Activated CD4-positive, alpha-beta T cell treated with anti-CD3 and anti-CD28 coated beads, Interleukin-2, amount 10 ng/mL, durations not matched to agents 24 days and 14 days (primary cell): ENCODE measurements at regions not wholly inside any gene's neighbourhood (a gene's known extent, or its start where the extent isn't known, plus 50 kb on each side); places are given as distances from the start of the nearest gene placed in this dataset.

Source experiments
- DNase-seq: peaks from one replicate; pipeline ENCODE4 v3.0.0; 2022
- H3K27ac Mint-ChIP-seq: one replicate; pipeline ENCODE4 v1.8.0; 2022; ENCODE audit warnings: mild to moderate bottlenecking, mixed read lengths
- H3K27me3 Mint-ChIP-seq: one replicate; pipeline ENCODE4 v1.8.0; 2022; ENCODE audit warnings: mixed read lengths
- H3K36me3 Mint-ChIP-seq: one replicate; pipeline ENCODE4 v1.8.0; 2022; ENCODE audit warnings: low read depth, mild to moderate bottlenecking, mixed read lengths
- H3K4me1 Mint-ChIP-seq: one replicate; pipeline ENCODE4 v1.8.0; 2021; ENCODE audit warnings: mixed read lengths
- H3K4me3 Mint-ChIP-seq: one replicate; pipeline ENCODE4 v1.8.0; 2022; ENCODE audit warnings: mild to moderate bottlenecking, moderate library complexity, mixed read lengths
- H3K9me3 Mint-ChIP-seq: one replicate; pipeline ENCODE4 v1.8.0; 2021; ENCODE audit warnings: mixed read lengths
- intact Hi-C: fragments of 100-400 bp; cut with micrococcal nuclease; formaldehyde crosslinking; loops from one replicate; pipeline ENCODE4 v1.15.1; 2023

- Mint-ChIP-seq H3K4me3 (no peak overlapping the region), H3K27ac (no peak overlapping the region), H3K4me1 (no peaks in the 10 kb centered on the region), H3K27me3 (no peaks in the 10 kb centered on the region), H3K9me3 (peaks cover 7% of the 10 kb centered on the region), H3K36me3 (no peaks in the 10 kb centered on the region)
- DNase-seq = no peak
- intact Hi-C loops = no loop called here
These were observed 142.0 kb upstream of the KIF2B start for GRCh38 chr17:53680745-53681144.

DNA sequence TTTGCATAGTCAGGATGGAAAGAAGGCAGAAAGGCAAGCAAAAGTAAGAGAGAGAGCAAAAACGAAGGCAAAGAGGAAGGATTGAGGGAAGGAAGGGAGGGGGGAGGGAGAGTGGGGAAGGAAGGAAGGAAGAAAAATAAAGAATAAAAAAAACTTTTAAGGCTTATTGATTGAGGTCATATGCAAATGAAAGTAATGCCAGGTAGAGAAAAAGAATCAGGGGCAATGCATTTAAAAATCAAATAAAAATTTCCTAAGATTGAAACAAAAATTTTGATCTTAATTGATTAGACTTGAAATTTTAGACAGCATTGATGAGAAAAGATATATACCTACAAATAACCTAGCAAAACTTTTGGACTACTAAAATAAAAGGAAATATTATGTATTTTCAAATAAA is 153.9 kb upstream of the KIF2B start:
- H3K27me3 Mint-ChIP-seq = no peaks in the 10 kb centered on the region
- no peaks in the 10 kb centered on the region for H3K36me3 Mint-ChIP-seq
- H3K27ac Mint-ChIP-seq = no peak overlapping the region
- intact Hi-C loops = no loop called here
- H3K9me3 Mint-ChIP-seq = peaks cover 20% of the 10 kb centered on the region
- no peak overlapping the region for H3K4me3 Mint-ChIP-seq
- no peak for DNase-seq
- H3K4me1 Mint-ChIP-seq = no peaks in the 10 kb centered on the region

- Mint-ChIP-seq H3K27ac (no peak overlapping the region), H3K4me3 (no peak overlapping the region), H3K9me3 (peaks cover 19% of the 10 kb centered on the region), H3K36me3 (no peaks in the 10 kb centered on the region), H3K4me1 (no peaks in the 10 kb centered on the region), H3K27me3 (no peaks in the 10 kb centered on the region)
- no peak for DNase-seq
- intact Hi-C loops = no loop called here
These were observed 160.1 kb upstream of the KIF2B start for GRCh38 chr17:53662608-53663007.

GRCh38 chr17:53659181-53659580 is 163.5 kb upstream of the KIF2B start:
- Mint-ChIP-seq H3K36me3 (no peaks in the 10 kb centered on the region), H3K27me3 (no peaks in the 10 kb centered on the region), H3K9me3 (peaks cover 5% of the 10 kb centered on the region), H3K4me1 (no peaks in the 10 kb centered on the region), H3K27ac (no peak overlapping the region), H3K4me3 (no peak overlapping the region)
- intact Hi-C loops = no loop called here
- no peak for DNase-seq

GRCh38 chr17:53655591-53655990 is 167.1 kb upstream of the KIF2B start:
- H3K27me3 Mint-ChIP-seq = no peaks in the 10 kb centered on the region
- H3K36me3 Mint-ChIP-seq = no peaks in the 10 kb centered on the region
- H3K27ac Mint-ChIP-seq = no peak overlapping the region
- H3K4me3 Mint-ChIP-seq = no peak overlapping the region
- DNase-seq = no peak
- H3K9me3 Mint-ChIP-seq = no peaks in the 10 kb centered on the region
- intact Hi-C loops = no loop called here
- H3K4me1 Mint-ChIP-seq = no peaks in the 10 kb centered on the region

DNA sequence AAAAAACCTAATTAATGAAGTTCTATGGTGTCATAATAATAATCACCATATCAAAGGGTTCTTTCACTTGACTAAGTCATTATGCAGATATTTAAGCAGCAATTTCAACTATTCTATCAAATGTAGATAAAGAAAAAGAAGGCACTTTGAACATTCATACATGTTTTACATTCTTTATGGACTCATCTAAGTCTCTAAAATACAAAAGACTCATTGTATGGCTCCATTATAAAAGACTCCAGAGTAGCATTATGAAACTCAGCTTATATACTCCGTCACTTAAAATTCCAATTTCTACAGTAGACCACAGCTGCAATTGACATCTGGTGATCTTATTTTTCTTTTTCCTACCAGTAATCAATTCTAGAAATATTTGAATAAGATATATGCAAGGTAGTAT is 173.5 kb upstream of the KIF2B start:
- Mint-ChIP-seq H3K4me1 (no peaks in the 10 kb centered on the region), H3K9me3 (no peaks in the 10 kb centered on the region), H3K27me3 (no peaks in the 10 kb centered on the region), H3K4me3 (no peak overlapping the region), H3K27ac (no peak overlapping the region), H3K36me3 (no peaks in the 10 kb centered on the region)
- intact Hi-C loops = no loop called here
- no peak for DNase-seq

DNA sequence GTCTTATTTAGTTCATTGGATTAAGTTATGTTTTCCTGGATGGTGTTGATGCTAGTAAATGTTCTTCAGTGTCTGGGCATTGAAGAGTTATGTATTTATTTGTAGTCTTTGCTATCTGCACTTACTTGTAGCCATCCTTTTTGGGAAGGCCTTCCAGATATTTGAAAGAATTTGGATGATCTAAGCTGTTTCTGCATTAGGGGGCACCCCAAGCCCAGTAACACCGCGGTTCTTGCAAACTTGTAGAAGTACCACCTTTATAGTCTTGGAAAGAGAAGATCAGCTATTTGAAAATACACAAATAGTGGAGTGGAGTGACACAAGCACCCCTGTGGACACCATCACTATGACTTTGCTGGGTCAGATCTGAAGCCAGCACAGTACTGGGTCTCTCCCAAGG is 175.9 kb upstream of the KIF2B start:
- Mint-ChIP-seq H3K36me3 (no peaks in the 10 kb centered on the region), H3K27me3 (no peaks in the 10 kb centered on the region), H3K27ac (no peak overlapping the region), H3K4me3 (no peak overlapping the region), H3K9me3 (peaks cover 13% of the 10 kb centered on the region), H3K4me1 (no peaks in the 10 kb centered on the region)
- intact Hi-C loops = no loop called here
- no peak for DNase-seq

- intact Hi-C loops = no loop called here
- H3K4me3 Mint-ChIP-seq = no peak overlapping the region
- no peak overlapping the region for H3K27ac Mint-ChIP-seq
- no peaks in the 10 kb centered on the region for H3K4me1 Mint-ChIP-seq
- no peak for DNase-seq
- H3K36me3 Mint-ChIP-seq = no peaks in the 10 kb centered on the region
- H3K9me3 Mint-ChIP-seq = peaks cover 17% of the 10 kb centered on the region
- no peaks in the 10 kb centered on the region for H3K27me3 Mint-ChIP-seq
These were observed 181.9 kb upstream of the KIF2B start for GRCh38 chr17:53640808-53641207.

DNA sequence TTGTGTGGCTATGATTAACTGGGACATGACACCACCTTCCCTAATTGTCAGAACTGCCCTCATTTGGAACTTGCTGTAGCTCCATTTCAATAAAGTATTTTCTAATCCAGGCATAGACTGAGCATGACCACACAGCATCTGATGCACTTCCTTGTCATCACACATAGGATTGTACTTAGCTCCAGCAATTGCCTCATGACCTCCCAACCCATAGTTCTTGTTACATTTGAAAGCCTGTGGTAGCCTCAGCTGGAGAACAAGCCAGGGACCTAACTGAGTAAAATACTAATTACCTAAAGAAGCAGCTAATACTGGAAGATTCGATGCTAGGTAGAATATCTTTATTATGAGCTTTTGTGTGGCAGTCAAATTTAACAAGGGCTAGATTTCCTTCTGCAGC is 187.3 kb upstream of the KIF2B start:
- intact Hi-C loops = no loop called here
- H3K27ac Mint-ChIP-seq = no peak overlapping the region
- H3K36me3 Mint-ChIP-seq = no peaks in the 10 kb centered on the region
- no peaks in the 10 kb centered on the region for H3K9me3 Mint-ChIP-seq
- no peaks in the 10 kb centered on the region for H3K4me1 Mint-ChIP-seq
- H3K27me3 Mint-ChIP-seq = no peaks in the 10 kb centered on the region
- DNase-seq = no peak
- H3K4me3 Mint-ChIP-seq = no peak overlapping the region

DNA sequence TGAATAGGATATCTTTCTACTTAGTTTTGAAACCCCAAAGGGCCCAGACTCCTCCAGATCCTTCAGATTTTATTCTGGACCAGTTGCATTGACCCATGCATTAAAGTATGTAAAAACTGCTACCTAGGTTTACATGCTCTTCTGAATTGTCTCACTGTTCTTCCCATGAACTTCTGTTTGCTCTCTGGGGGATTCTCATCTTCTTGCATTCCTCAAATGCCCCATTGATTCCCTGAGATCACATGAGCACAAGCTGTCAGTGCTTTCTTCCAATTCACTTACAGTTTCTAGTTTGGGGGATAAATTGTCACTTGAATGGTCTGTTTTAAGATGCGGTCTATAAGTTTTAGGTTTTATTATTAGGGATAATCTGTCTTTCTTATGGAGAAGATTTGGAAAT is 188.9 kb upstream of the KIF2B start:
- Mint-ChIP-seq H3K9me3 (no peaks in the 10 kb centered on the region), H3K27me3 (no peaks in the 10 kb centered on the region), H3K27ac (no peak overlapping the region), H3K36me3 (no peaks in the 10 kb centered on the region), H3K4me3 (no peak overlapping the region), H3K4me1 (no peaks in the 10 kb centered on the region)
- intact Hi-C loops = no loop called here
- DNase-seq = no peak

- no peak overlapping the region for H3K27ac Mint-ChIP-seq
- no peaks in the 10 kb centered on the region for H3K27me3 Mint-ChIP-seq
- intact Hi-C loops = no loop called here
- H3K4me3 Mint-ChIP-seq = no peak overlapping the region
- no peak for DNase-seq
- no peaks in the 10 kb centered on the region for H3K4me1 Mint-ChIP-seq
- no peaks in the 10 kb centered on the region for H3K9me3 Mint-ChIP-seq
- no peaks in the 10 kb centered on the region for H3K36me3 Mint-ChIP-seq
These were observed 191.2 kb upstream of the KIF2B start for GRCh38 chr17:53631486-53631885.

DNA sequence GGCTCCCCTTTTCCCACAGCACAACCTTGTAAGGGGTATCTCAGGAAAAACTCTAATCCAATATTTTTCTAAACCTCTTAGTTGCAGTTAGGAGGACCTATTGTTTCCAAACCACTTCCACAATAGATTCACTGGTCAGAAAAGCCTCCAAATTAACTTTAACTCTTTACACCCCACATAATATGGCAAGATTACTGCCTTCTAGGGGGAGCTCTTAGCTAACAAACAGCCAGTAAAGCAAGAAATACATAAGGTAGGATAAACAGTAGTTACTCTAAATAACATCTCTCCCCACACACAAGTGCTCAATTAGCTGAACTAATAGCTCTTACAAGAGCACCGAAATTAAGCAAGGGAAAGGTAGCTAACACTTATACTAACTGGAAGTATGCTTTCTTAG is 192.1 kb upstream of the KIF2B start:
- intact Hi-C loops = no loop called here
- Mint-ChIP-seq H3K36me3 (no peaks in the 10 kb centered on the region), H3K9me3 (no peaks in the 10 kb centered on the region), H3K27ac (no peak overlapping the region), H3K27me3 (no peaks in the 10 kb centered on the region), H3K4me3 (no peak overlapping the region), H3K4me1 (no peaks in the 10 kb centered on the region)
- no peak for DNase-seq

DNA sequence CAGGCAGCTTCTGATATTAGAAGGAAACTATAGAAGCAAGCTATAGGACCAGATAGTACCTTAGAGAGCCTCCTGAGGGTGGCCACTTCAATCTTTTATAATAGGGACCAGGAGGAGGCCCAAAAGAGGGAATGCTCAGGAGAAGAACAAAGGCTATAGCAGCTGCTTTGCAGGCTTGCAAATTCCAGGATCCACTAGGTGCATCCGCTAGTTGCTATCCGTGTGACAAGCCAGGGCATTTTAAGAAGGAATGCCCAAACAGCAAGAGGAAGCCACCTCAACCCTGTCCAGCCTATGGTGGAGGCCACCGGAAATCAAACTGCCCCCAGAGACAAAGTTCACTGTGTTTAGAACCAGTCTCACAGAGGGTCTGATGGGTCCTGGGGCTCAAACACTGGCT is 192.6 kb upstream of the KIF2B start:
- DNase-seq = no peak
- H3K27me3 Mint-ChIP-seq = no peaks in the 10 kb centered on the region
- no peak overlapping the region for H3K4me3 Mint-ChIP-seq
- H3K36me3 Mint-ChIP-seq = no peaks in the 10 kb centered on the region
- no peak overlapping the region for H3K27ac Mint-ChIP-seq
- H3K9me3 Mint-ChIP-seq = no peaks in the 10 kb centered on the region
- no peaks in the 10 kb centered on the region for H3K4me1 Mint-ChIP-seq
- intact Hi-C loops = no loop called here

DNA sequence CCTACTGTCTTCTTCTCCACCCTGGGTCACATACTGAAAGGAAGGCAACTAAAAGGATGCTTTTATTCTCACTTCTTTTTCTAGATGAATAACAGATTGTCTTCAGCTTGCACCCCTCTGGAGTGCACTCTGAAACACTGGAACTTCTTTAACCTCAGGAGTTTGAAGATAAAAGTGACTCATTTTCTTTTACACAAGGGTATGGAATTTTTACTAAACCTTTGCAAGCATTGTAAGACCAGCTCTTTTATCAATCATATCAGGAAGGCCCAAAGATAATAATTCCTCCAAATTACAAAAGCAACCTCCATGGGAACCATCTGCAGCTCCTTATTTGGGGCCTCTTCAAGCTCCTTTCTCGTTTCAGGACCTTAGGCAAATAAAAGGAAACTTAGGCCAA is 193.5 kb upstream of the KIF2B start:
- intact Hi-C loops = no loop called here
- no peaks in the 10 kb centered on the region for H3K9me3 Mint-ChIP-seq
- H3K4me3 Mint-ChIP-seq = no peak overlapping the region
- H3K27me3 Mint-ChIP-seq = no peaks in the 10 kb centered on the region
- H3K4me1 Mint-ChIP-seq = no peaks in the 10 kb centered on the region
- no peaks in the 10 kb centered on the region for H3K36me3 Mint-ChIP-seq
- DNase-seq = no peak
- H3K27ac Mint-ChIP-seq = no peak overlapping the region

DNA sequence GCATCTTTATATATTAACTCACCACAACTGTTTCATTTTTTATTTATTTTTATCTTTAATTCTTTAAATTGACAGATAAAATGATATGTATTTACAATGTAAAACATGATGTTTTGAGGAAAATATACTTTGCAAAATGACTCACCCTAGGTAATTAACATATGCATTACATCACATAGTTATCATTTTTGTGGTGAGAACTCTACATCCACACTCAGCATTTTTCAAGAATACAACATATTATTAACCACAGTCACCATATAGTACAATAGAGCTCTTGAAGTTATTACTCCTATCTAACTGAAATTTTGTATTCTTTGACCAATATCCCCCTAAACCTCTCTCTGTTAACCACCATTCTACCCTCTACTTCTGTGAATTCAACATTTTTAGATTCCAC is 194.7 kb upstream of the KIF2B start:
- no peaks in the 10 kb centered on the region for H3K27me3 Mint-ChIP-seq
- H3K4me1 Mint-ChIP-seq = no peaks in the 10 kb centered on the region
- DNase-seq = no peak
- H3K9me3 Mint-ChIP-seq = peaks cover 4% of the 10 kb centered on the region
- H3K36me3 Mint-ChIP-seq = no peaks in the 10 kb centered on the region
- no peak overlapping the region for H3K27ac Mint-ChIP-seq
- no peak overlapping the region for H3K4me3 Mint-ChIP-seq
- intact Hi-C loops = no loop called here

DNA sequence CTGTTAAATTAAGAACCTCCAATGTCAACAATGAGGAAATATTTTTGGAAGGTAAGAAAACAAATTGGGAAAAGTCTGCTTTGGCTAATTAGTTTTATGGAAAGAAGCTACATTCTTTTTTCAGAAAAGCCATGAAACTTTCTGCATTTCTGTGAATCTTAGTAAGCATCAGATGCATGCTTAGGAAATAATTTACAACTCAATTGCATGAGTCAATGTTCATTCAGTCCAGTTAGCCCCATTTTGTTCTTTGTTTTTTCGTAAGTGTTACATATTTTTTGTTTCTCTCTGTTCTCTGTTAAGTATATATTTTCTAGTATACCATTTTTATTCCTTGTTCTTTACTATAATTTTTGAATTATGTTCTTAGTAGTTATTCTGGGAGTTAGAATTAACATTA is 195.2 kb upstream of the KIF2B start:
- H3K9me3 Mint-ChIP-seq = peaks cover 4% of the 10 kb centered on the region
- no peaks in the 10 kb centered on the region for H3K36me3 Mint-ChIP-seq
- no peaks in the 10 kb centered on the region for H3K4me1 Mint-ChIP-seq
- intact Hi-C loops = no loop called here
- H3K4me3 Mint-ChIP-seq = no peak overlapping the region
- no peaks in the 10 kb centered on the region for H3K27me3 Mint-ChIP-seq
- no peak for DNase-seq
- H3K27ac Mint-ChIP-seq = no peak overlapping the region
